GM21737 (cell line): ENCODE measurements at regions not wholly inside any gene's neighbourhood (a gene's known extent, or its start where the extent isn't known, plus 50 kb on each side); places are given as distances from the start of the nearest gene placed in this dataset.

Source experiments
- ATAC-seq: cut with Tn5 transposase; IDR thresholded peaks from one replicate; pipeline ENCODE4 v1.9.1; 2021; ENCODE audit warnings: mild to moderate bottlenecking, moderate library complexity; ENCODE audit not compliant: unreplicated experiment

- ATAC-seq: no peak
Measured at GRCh38 chr2:128467321-128467969, 148.8 kb upstream of the HS6ST1 start.

GRCh38 chr2:128468186-128468920 is 149.7 kb upstream of the HS6ST1 start:
- ATAC-seq: no peak

GRCh38 chr2:128469203-128469602 is 150.5 kb upstream of the HS6ST1 start:
- ATAC-seq: no peak

GRCh38 chr2:128469875-128470274 is 151.2 kb upstream of the HS6ST1 start:
- ATAC-seq: no peak

GRCh38 chr2:128472789-128473174 is 154.1 kb upstream of the HS6ST1 start:
- peak; percentile 32 for ATAC-seq

GRCh38 chr2:128473175-128474035 is 154.7 kb upstream of the HS6ST1 start:
- ATAC-seq: peak; percentile 81

GRCh38 chr2:128474036-128474955 is 155.6 kb upstream of the HS6ST1 start:
- ATAC-seq: no peak

- ATAC-seq: no peak
Measured at GRCh38 chr2:128474962-128475361, 156.3 kb upstream of the HS6ST1 start.

- ATAC-seq: no peak
Measured at GRCh38 chr2:128475427-128476211, 157.0 kb upstream of the HS6ST1 start.

- ATAC-seq: no peak
Measured at GRCh38 chr2:128477026-128477820, 158.6 kb upstream of the HS6ST1 start.

GRCh38 chr2:128477891-128478290 is 159.2 kb upstream of the HS6ST1 start:
- ATAC-seq: no peak

- no peak for ATAC-seq
Measured at GRCh38 chr2:128485761-128486639, 167.3 kb upstream of the HS6ST1 start.

- ATAC-seq: no peak
Measured at GRCh38 chr2:128486640-128487375, 168.1 kb upstream of the HS6ST1 start.

- ATAC-seq: no peak
Measured at GRCh38 chr2:128487650-128488387, 169.2 kb upstream of the HS6ST1 start.

- no peak for ATAC-seq
Measured at GRCh38 chr2:128488434-128488833, 169.8 kb upstream of the HS6ST1 start.

GRCh38 chr2:128489526-128490273 is 171.0 kb upstream of the HS6ST1 start:
- ATAC-seq: no peak
